GM19324 (cell line): ENCODE measurements at regions not wholly inside any gene's neighbourhood (a gene's known extent, or its start where the extent isn't known, plus 50 kb on each side); places are given as distances from the start of the nearest gene placed in this dataset.

Source experiments
- ATAC-seq: cut with Tn5 transposase; IDR thresholded peaks from one replicate; pipeline ENCODE4 v1.9.1; 2021; ENCODE audit warnings: mild to moderate bottlenecking, moderate library complexity; ENCODE audit not compliant: unreplicated experiment, low FRiP score

GRCh38 chr13:59447846-59448620 lies 715.7 kb downstream of the DIAPH3 start:
- no peak for ATAC-seq

GRCh38 chr13:59449750-59450149 lies 714.0 kb downstream of the DIAPH3 start:
- ATAC-seq = no peak

- ATAC-seq = no peak
Measured at GRCh38 chr13:59450229-59450628, 713.5 kb downstream of the DIAPH3 start.

GRCh38 chr13:59451236-59451635 lies 712.5 kb downstream of the DIAPH3 start:
- no peak for ATAC-seq

- no peak for ATAC-seq
Measured at GRCh38 chr13:59452189-59452890, 711.4 kb downstream of the DIAPH3 start.

GRCh38 chr13:59458908-59459579 lies 704.7 kb downstream of the DIAPH3 start:
- no peak for ATAC-seq

- no peak for ATAC-seq
Measured at GRCh38 chr13:59459972-59460371, 703.8 kb downstream of the DIAPH3 start.

GRCh38 chr13:59461411-59461810 lies 702.3 kb downstream of the DIAPH3 start:
- no peak for ATAC-seq

GRCh38 chr13:59463023-59463422 lies 700.7 kb downstream of the DIAPH3 start:
- no peak for ATAC-seq

GRCh38 chr13:59464926-59465325 lies 698.8 kb downstream of the DIAPH3 start:
- no peak for ATAC-seq

GRCh38 chr13:59468396-59468795 lies 695.3 kb downstream of the DIAPH3 start:
- ATAC-seq = no peak

- ATAC-seq = no peak
Measured at GRCh38 chr13:59471106-59471505, 692.6 kb downstream of the DIAPH3 start.

GRCh38 chr13:59472134-59472533 lies 691.6 kb downstream of the DIAPH3 start:
- ATAC-seq = no peak

- no peak for ATAC-seq
Measured at GRCh38 chr13:59474696-59475095, 689.0 kb downstream of the DIAPH3 start.

- ATAC-seq = no peak
Measured at GRCh38 chr13:59475911-59476310, 687.8 kb downstream of the DIAPH3 start.

GRCh38 chr13:59476366-59476765 lies 687.4 kb downstream of the DIAPH3 start:
- ATAC-seq = no peak

- ATAC-seq = no peak
Measured at GRCh38 chr13:59477011-59477410, 686.7 kb downstream of the DIAPH3 start.

GRCh38 chr13:59478908-59479307 lies 684.8 kb downstream of the DIAPH3 start:
- no peak for ATAC-seq

GRCh38 chr13:59479629-59480028 lies 684.1 kb downstream of the DIAPH3 start:
- no peak for ATAC-seq

- ATAC-seq = no peak
Measured at GRCh38 chr13:59480396-59481259, 683.1 kb downstream of the DIAPH3 start.
